GM23338 (cell line): ENCODE measurements at regions not wholly inside any gene's neighbourhood (a gene's known extent, or its start where the extent isn't known, plus 50 kb on each side); places are given as distances from the start of the nearest gene placed in this dataset.

ENCODE experiments used
- ATAC-seq: fragments of 200-7000 bp; cut with Tn5 transposase; 3 replicates; pipeline ENCODE4 v1.9.1; 2020
- DNase-seq: peaks from one replicate; pipeline ENCODE4 v3.0.0-alpha.2; 2015; ENCODE audit warnings: low spot score
- H2AFZ ChIP-seq: fragments of 200-600 bp; sonication (generic); 2 replicates; pipeline ENCODE4 v1.8.0; 2016; ENCODE audit warnings: antibody characterized with exemption, mild to moderate bottlenecking, moderate library complexity
- H3F3A ChIP-seq: fragments of 200-600 bp; sonication (generic); replicated peaks from 2 replicates; pipeline ENCODE4 v1.8.0; 2017; ENCODE audit warnings: antibody characterized with exemption, mixed run types, low read depth
- H3K27ac ChIP-seq: fragments of 200-600 bp; sonication (generic); 2 replicates; pipeline ENCODE4 v1.6.1; 2016; ENCODE audit warnings: low read depth
- H3K27me3 ChIP-seq: fragments of 200-600 bp; sonication (generic); 2 replicates; pipeline ENCODE4 v1.8.0; 2016; ENCODE audit warnings: mild to moderate bottlenecking, mixed run types, moderate library complexity; ENCODE audit not compliant: insufficient read depth
- H3K36me3 ChIP-seq: fragments of 200-600 bp; sonication (generic); 2 replicates; pipeline ENCODE4 v1.8.0; 2016; ENCODE audit warnings: mild to moderate bottlenecking; ENCODE audit not compliant: insufficient read depth
- H3K4me1 ChIP-seq: fragments of 200-600 bp; sonication (generic); 2 replicates; pipeline ENCODE4 v1.8.0; 2016; ENCODE audit warnings: mild to moderate bottlenecking, moderate library complexity; ENCODE audit not compliant: insufficient read depth
- H3K4me2 ChIP-seq: fragments of 200-600 bp; sonication (generic); 2 replicates; pipeline ENCODE4 v1.7.1; 2017; ENCODE audit warnings: mixed run types
- H3K4me3 ChIP-seq: fragments of 200-600 bp; sonication (generic); 2 replicates; pipeline ENCODE4 v1.6.1; 2016; ENCODE audit warnings: mixed run types
- H3K79me2 ChIP-seq: fragments of 200-600 bp; sonication (generic); replicated peaks from 2 replicates; pipeline ENCODE4 v1.8.0; 2017; ENCODE audit warnings: mild to moderate bottlenecking; ENCODE audit not compliant: insufficient read depth
- H3K9me2 ChIP-seq: fragments of 200-600 bp; sonication (generic); 2 replicates; pipeline ENCODE4 v1.8.0; 2017; ENCODE audit not compliant: insufficient read depth
- H4K20me1 ChIP-seq: fragments of 200-600 bp; sonication (generic); replicated peaks from 2 replicates; pipeline ENCODE4 v1.8.0; 2017; ENCODE audit warnings: mild to moderate bottlenecking; ENCODE audit not compliant: insufficient read depth
- H3K27ac Mint-ChIP-seq: 2 replicates; pipeline ENCODE4 v1.8.0; 2020; ENCODE audit warnings: inconsistent platforms, mild to moderate bottlenecking, moderate library complexity, mixed read lengths
- H3K27me3 Mint-ChIP-seq: 3 replicates; pipeline ENCODE4 v1.8.0; 2022; ENCODE audit warnings: low read depth, mild to moderate bottlenecking, moderate library complexity, mixed read lengths, inconsistent platforms; ENCODE audit not compliant: insufficient read depth, poor library complexity
- H3K36me3 Mint-ChIP-seq: 3 replicates; pipeline ENCODE4 v1.8.0; 2021; ENCODE audit warnings: low read depth, mild to moderate bottlenecking, inconsistent platforms, moderate library complexity, mixed read lengths
- H3K4me1 Mint-ChIP-seq: 3 replicates; pipeline ENCODE4 v1.8.0; 2020; ENCODE audit warnings: mild to moderate bottlenecking, inconsistent platforms, mixed read lengths
- H3K4me3 Mint-ChIP-seq: 3 replicates; pipeline ENCODE4 v1.8.0; 2021; ENCODE audit warnings: moderate library complexity, mild to moderate bottlenecking, inconsistent platforms, mixed read lengths
- H3K9me3 Mint-ChIP-seq: 3 replicates; pipeline ENCODE4 v1.8.0; 2020; ENCODE audit warnings: moderate library complexity, mild to moderate bottlenecking, inconsistent platforms, mixed read lengths
- CREB1 ChIP-seq: fragments of 250-450 bp; sonication (Bioruptor Pico); IDR thresholded peaks from 2 replicates; pipeline ENCODE4 v1.5.0; 2020; ENCODE audit warnings: low read depth, mild to moderate bottlenecking, moderate library complexity
- EZH2 ChIP-seq: fragments of 200-600 bp; sonication (generic); IDR thresholded peaks from one replicate; pipeline ENCODE4 v1.8.0; 2017; ENCODE audit warnings: antibody characterized with exemption, mild to moderate bottlenecking, low read depth; ENCODE audit not compliant: unreplicated experiment
- EZH2phosphoT487 ChIP-seq: fragments of 200-600 bp; sonication (generic); IDR thresholded peaks from one replicate; pipeline ENCODE4 v1.8.1; 2018; ENCODE audit warnings: antibody characterized with exemption; ENCODE audit not compliant: unreplicated experiment
- JUNB ChIP-seq: IDR thresholded peaks from one replicate; pipeline ENCODE4 v1.6.1; 2016; ENCODE audit warnings: antibody characterized with exemption; ENCODE audit not compliant: unreplicated experiment
- NANOG ChIP-seq: IDR thresholded peaks from 2 replicates; pipeline ENCODE4 v1.6.1; 2016; ENCODE audit warnings: antibody characterized with exemption, borderline replicate concordance
- POLR2AphosphoS5 ChIP-seq: IDR thresholded peaks from 2 replicates; pipeline ENCODE4 v1.6.1; 2016; ENCODE audit warnings: antibody characterized with exemption, low read depth
- REST ChIP-seq: IDR thresholded peaks from one replicate; pipeline ENCODE4 v1.6.1; 2018; ENCODE audit warnings: antibody characterized with exemption; ENCODE audit not compliant: unreplicated experiment
- ZNF114 ChIP-seq: fragments of 250-450 bp; sonication (Bioruptor Pico); IDR thresholded peaks from 2 replicates; pipeline ENCODE4 v1.5.0; 2020; ENCODE audit warnings: mild to moderate bottlenecking, moderate library complexity
- TF ChIP-seq, protein P1 (sequence below): IDR thresholded peaks from 2 replicates; pipeline ENCODE4 v1.6.1; 2016; ENCODE audit warnings: antibody characterized with exemption
- TF ChIP-seq, protein P2 (sequence below), 2 experiments: fragments of 200-600 bp in 1 of 2; sonication (generic) in 1 of 2; conservative IDR thresholded peaks; 2 replicates each; pipeline versions ENCODE4 v1.5.1 to v1.6.1; 2016 to 2017; ENCODE audit warnings: antibody characterized with exemption in 2 of 2, low read depth in 2 of 2, mild to moderate bottlenecking in 2 of 2, moderate library complexity in 1 of 2
- TF ChIP-seq, protein P3 (sequence below): fragments of 250-450 bp; sonication (Bioruptor Pico); IDR thresholded peaks from 2 replicates; pipeline ENCODE4 v1.5.0; 2020; ENCODE audit warnings: mild to moderate bottlenecking, moderate library complexity

GRCh38 chr6:40077315-40077714, 143.1 kb upstream of the MOCS1 start (continued):
- TF ChIP-seq, protein P1, sequence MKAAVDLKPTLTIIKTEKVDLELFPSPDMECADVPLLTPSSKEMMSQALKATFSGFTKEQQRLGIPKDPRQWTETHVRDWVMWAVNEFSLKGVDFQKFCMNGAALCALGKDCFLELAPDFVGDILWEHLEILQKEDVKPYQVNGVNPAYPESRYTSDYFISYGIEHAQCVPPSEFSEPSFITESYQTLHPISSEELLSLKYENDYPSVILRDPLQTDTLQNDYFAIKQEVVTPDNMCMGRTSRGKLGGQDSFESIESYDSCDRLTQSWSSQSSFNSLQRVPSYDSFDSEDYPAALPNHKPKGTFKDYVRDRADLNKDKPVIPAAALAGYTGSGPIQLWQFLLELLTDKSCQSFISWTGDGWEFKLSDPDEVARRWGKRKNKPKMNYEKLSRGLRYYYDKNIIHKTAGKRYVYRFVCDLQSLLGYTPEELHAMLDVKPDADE, result no peak
- TF ChIP-seq NANOG (no peak), ZNF114 (CRISPR knock-in tag) (no peak), POLR2AphosphoS5 (no peak)
- TF ChIP-seq, protein P2, sequence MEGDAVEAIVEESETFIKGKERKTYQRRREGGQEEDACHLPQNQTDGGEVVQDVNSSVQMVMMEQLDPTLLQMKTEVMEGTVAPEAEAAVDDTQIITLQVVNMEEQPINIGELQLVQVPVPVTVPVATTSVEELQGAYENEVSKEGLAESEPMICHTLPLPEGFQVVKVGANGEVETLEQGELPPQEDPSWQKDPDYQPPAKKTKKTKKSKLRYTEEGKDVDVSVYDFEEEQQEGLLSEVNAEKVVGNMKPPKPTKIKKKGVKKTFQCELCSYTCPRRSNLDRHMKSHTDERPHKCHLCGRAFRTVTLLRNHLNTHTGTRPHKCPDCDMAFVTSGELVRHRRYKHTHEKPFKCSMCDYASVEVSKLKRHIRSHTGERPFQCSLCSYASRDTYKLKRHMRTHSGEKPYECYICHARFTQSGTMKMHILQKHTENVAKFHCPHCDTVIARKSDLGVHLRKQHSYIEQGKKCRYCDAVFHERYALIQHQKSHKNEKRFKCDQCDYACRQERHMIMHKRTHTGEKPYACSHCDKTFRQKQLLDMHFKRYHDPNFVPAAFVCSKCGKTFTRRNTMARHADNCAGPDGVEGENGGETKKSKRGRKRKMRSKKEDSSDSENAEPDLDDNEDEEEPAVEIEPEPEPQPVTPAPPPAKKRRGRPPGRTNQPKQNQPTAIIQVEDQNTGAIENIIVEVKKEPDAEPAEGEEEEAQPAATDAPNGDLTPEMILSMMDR (conservative IDR thresholded peaks at IDR 0.05; ENCODE audit: low read depth in 2 of 2), result no peak

- Mint-ChIP-seq H3K4me3 (no peak overlapping the region), H3K27ac (no peak overlapping the region), H3K4me1 (no peaks in the 10 kb centered on the region), H3K9me3 (no peaks in the 10 kb centered on the region), H3K36me3 (no peaks in the 10 kb centered on the region), H3K27me3 (no peaks in the 10 kb centered on the region)
- H4K20me1 ChIP-seq, result no peaks in the 10 kb centered on the region
- no peaks in the 10 kb centered on the region for H3K27me3 ChIP-seq
- H3K36me3 ChIP-seq, result no peaks in the 10 kb centered on the region
- no peaks in the 10 kb centered on the region for H3K4me1 ChIP-seq
- ATAC-seq (no peak), DNase-seq (no peak)
- H3K4me3 ChIP-seq, result no peak overlapping the region
- H2AFZ ChIP-seq, result no peak overlapping the region
- H3K27ac ChIP-seq, result no peak overlapping the region
- peaks cover 5% of the 10 kb centered on the region; the same call in 1 of the 2 replicates for H3K9me2 ChIP-seq
- H3K79me2 ChIP-seq, result no peaks in the 10 kb centered on the region
- no peaks in the 10 kb centered on the region for H3F3A ChIP-seq
- H3K4me2 ChIP-seq, result no peak overlapping the region
- TF ChIP-seq EZH2, result no peak
- TF ChIP-seq POLR2AphosphoS5, result no peak
- TF ChIP-seq CREB1, result no peak
- no peak for TF ChIP-seq ZNF114 (CRISPR knock-in tag)
- TF ChIP-seq, protein P1, result no peak
- TF ChIP-seq JUNB, result no peak
- no peak for TF ChIP-seq EZH2phosphoT487
- TF ChIP-seq, protein P3, sequence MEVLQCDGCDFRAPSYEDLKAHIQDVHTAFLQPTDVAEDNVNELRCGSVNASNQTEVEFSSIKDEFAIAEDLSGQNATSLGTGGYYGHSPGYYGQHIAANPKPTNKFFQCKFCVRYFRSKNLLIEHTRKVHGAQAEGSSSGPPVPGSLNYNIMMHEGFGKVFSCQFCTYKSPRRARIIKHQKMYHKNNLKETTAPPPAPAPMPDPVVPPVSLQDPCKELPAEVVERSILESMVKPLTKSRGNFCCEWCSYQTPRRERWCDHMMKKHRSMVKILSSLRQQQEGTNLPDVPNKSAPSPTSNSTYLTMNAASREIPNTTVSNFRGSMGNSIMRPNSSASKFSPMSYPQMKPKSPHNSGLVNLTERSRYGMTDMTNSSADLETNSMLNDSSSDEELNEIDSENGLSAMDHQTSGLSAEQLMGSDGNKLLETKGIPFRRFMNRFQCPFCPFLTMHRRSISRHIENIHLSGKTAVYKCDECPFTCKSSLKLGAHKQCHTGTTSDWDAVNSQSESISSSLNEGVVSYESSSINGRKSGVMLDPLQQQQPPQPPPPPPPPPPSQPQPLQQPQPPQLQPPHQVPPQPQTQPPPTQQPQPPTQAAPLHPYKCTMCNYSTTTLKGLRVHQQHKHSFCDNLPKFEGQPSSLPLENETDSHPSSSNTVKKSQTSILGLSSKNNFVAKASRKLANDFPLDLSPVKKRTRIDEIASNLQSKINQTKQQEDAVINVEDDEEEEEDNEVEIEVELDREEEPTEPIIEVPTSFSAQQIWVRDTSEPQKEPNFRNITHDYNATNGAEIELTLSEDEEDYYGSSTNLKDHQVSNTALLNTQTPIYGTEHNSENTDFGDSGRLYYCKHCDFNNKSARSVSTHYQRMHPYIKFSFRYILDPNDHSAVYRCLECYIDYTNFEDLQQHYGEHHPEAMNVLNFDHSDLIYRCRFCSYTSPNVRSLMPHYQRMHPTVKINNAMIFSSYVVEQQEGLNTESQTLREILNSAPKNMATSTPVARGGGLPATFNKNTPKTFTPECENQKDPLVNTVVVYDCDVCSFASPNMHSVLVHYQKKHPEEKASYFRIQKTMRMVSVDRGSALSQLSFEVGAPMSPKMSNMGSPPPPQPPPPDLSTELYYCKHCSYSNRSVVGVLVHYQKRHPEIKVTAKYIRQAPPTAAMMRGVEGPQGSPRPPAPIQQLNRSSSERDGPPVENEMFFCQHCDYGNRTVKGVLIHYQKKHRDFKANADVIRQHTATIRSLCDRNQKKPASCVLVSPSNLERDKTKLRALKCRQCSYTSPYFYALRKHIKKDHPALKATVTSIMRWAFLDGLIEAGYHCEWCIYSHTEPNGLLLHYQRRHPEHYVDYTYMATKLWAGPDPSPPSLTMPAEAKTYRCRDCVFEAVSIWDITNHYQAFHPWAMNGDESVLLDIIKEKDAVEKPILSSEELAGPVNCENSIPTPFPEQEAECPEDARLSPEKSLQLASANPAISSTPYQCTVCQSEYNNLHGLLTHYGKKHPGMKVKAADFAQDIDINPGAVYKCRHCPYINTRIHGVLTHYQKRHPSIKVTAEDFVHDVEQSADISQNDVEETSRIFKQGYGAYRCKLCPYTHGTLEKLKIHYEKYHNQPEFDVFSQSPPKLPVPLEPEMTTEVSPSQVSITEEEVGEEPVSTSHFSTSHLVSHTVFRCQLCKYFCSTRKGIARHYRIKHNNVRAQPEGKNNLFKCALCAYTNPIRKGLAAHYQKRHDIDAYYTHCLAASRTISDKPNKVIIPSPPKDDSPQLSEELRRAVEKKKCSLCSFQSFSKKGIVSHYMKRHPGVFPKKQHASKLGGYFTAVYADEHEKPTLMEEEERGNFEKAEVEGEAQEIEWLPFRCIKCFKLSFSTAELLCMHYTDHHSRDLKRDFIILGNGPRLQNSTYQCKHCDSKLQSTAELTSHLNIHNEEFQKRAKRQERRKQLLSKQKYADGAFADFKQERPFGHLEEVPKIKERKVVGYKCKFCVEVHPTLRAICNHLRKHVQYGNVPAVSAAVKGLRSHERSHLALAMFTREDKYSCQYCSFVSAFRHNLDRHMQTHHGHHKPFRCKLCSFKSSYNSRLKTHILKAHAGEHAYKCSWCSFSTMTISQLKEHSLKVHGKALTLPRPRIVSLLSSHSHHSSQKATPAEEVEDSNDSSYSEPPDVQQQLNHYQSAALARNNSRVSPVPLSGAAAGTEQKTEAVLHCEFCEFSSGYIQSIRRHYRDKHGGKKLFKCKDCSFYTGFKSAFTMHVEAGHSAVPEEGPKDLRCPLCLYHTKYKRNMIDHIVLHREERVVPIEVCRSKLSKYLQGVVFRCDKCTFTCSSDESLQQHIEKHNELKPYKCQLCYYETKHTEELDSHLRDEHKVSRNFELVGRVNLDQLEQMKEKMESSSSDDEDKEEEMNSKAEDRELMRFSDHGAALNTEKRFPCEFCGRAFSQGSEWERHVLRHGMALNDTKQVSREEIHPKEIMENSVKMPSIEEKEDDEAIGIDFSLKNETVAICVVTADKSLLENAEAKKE (CRISPR knock-in tag), result no peak
- TF ChIP-seq NANOG, result no peak
- TF ChIP-seq REST, result no peak
Observed at GRCh38 chr6:40075056-40075590, 140.9 kb upstream of the MOCS1 start.
